GM23338 (cell line): ENCODE measurements at regions not wholly inside any gene's neighbourhood (a gene's known extent, or its start where the extent isn't known, plus 50 kb on each side); places are given as distances from the start of the nearest gene placed in this dataset.

Source experiments
- EZH2 ChIP-seq: fragments of 200-600 bp; sonication (generic); IDR thresholded peaks from one replicate; pipeline ENCODE4 v1.8.0; 2017; ENCODE audit warnings: antibody characterized with exemption, mild to moderate bottlenecking, low read depth; ENCODE audit not compliant: unreplicated experiment
- EZH2phosphoT487 ChIP-seq: fragments of 200-600 bp; sonication (generic); IDR thresholded peaks from one replicate; pipeline ENCODE4 v1.8.1; 2018; ENCODE audit warnings: antibody characterized with exemption; ENCODE audit not compliant: unreplicated experiment
- JUNB ChIP-seq: IDR thresholded peaks from one replicate; pipeline ENCODE4 v1.6.1; 2016; ENCODE audit warnings: antibody characterized with exemption; ENCODE audit not compliant: unreplicated experiment
- POLR2AphosphoS5 ChIP-seq: IDR thresholded peaks from 2 replicates; pipeline ENCODE4 v1.6.1; 2016; ENCODE audit warnings: antibody characterized with exemption, low read depth
- TF ChIP-seq, protein P1 (sequence below), 2 experiments: fragments of 200-600 bp in 1 of 2; sonication (generic) in 1 of 2; conservative IDR thresholded peaks; 2 replicates each; pipeline versions ENCODE4 v1.5.1 to v1.6.1; 2016 to 2017; ENCODE audit warnings: antibody characterized with exemption in 2 of 2, low read depth in 2 of 2, mild to moderate bottlenecking in 2 of 2, moderate library complexity in 1 of 2
- TF ChIP-seq, protein P2 (sequence below): IDR thresholded peaks from 2 replicates; pipeline ENCODE4 v1.6.1; 2016; ENCODE audit warnings: antibody characterized with exemption
- TF ChIP-seq, protein P3 (sequence below): fragments of 250-450 bp; sonication (Bioruptor Pico); IDR thresholded peaks from 2 replicates; pipeline ENCODE4 v1.5.0; 2020; ENCODE audit warnings: mild to moderate bottlenecking, moderate library complexity
- TF ChIP-seq, protein P4 (sequence below): IDR thresholded peaks from one replicate; pipeline ENCODE4 v1.6.1; 2018; ENCODE audit warnings: antibody characterized with exemption; ENCODE audit not compliant: unreplicated experiment

DNA sequence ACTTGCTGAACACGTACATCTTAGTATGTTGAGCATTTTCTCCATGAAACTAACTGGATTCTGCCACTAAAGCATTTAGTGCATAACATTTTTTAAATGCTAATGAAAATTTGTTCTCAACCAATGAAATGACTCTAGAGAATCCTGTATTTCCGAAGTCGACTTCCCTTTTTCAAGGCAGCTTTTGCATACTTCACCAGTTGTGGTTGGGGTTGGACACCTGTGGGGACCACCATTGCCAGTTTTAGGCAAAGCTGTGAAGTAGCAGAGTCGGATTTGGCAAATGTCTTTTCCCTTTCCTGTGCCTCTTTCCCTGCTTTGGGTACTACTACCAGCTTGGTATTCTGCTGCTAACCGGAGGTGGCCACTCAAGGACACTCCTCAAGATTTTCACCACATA, 349.2 kb downstream of the BCAT1 start:
- TF ChIP-seq EZH2 (no peak), POLR2AphosphoS5 (no peak), JUNB (no peak), EZH2phosphoT487 (no peak)
- TF ChIP-seq, protein P1, sequence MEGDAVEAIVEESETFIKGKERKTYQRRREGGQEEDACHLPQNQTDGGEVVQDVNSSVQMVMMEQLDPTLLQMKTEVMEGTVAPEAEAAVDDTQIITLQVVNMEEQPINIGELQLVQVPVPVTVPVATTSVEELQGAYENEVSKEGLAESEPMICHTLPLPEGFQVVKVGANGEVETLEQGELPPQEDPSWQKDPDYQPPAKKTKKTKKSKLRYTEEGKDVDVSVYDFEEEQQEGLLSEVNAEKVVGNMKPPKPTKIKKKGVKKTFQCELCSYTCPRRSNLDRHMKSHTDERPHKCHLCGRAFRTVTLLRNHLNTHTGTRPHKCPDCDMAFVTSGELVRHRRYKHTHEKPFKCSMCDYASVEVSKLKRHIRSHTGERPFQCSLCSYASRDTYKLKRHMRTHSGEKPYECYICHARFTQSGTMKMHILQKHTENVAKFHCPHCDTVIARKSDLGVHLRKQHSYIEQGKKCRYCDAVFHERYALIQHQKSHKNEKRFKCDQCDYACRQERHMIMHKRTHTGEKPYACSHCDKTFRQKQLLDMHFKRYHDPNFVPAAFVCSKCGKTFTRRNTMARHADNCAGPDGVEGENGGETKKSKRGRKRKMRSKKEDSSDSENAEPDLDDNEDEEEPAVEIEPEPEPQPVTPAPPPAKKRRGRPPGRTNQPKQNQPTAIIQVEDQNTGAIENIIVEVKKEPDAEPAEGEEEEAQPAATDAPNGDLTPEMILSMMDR (conservative IDR thresholded peaks at IDR 0.05; ENCODE audit: low read depth in 2 of 2) = no peak
- TF ChIP-seq, protein P2, sequence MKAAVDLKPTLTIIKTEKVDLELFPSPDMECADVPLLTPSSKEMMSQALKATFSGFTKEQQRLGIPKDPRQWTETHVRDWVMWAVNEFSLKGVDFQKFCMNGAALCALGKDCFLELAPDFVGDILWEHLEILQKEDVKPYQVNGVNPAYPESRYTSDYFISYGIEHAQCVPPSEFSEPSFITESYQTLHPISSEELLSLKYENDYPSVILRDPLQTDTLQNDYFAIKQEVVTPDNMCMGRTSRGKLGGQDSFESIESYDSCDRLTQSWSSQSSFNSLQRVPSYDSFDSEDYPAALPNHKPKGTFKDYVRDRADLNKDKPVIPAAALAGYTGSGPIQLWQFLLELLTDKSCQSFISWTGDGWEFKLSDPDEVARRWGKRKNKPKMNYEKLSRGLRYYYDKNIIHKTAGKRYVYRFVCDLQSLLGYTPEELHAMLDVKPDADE = no peak
- TF ChIP-seq, protein P3, sequence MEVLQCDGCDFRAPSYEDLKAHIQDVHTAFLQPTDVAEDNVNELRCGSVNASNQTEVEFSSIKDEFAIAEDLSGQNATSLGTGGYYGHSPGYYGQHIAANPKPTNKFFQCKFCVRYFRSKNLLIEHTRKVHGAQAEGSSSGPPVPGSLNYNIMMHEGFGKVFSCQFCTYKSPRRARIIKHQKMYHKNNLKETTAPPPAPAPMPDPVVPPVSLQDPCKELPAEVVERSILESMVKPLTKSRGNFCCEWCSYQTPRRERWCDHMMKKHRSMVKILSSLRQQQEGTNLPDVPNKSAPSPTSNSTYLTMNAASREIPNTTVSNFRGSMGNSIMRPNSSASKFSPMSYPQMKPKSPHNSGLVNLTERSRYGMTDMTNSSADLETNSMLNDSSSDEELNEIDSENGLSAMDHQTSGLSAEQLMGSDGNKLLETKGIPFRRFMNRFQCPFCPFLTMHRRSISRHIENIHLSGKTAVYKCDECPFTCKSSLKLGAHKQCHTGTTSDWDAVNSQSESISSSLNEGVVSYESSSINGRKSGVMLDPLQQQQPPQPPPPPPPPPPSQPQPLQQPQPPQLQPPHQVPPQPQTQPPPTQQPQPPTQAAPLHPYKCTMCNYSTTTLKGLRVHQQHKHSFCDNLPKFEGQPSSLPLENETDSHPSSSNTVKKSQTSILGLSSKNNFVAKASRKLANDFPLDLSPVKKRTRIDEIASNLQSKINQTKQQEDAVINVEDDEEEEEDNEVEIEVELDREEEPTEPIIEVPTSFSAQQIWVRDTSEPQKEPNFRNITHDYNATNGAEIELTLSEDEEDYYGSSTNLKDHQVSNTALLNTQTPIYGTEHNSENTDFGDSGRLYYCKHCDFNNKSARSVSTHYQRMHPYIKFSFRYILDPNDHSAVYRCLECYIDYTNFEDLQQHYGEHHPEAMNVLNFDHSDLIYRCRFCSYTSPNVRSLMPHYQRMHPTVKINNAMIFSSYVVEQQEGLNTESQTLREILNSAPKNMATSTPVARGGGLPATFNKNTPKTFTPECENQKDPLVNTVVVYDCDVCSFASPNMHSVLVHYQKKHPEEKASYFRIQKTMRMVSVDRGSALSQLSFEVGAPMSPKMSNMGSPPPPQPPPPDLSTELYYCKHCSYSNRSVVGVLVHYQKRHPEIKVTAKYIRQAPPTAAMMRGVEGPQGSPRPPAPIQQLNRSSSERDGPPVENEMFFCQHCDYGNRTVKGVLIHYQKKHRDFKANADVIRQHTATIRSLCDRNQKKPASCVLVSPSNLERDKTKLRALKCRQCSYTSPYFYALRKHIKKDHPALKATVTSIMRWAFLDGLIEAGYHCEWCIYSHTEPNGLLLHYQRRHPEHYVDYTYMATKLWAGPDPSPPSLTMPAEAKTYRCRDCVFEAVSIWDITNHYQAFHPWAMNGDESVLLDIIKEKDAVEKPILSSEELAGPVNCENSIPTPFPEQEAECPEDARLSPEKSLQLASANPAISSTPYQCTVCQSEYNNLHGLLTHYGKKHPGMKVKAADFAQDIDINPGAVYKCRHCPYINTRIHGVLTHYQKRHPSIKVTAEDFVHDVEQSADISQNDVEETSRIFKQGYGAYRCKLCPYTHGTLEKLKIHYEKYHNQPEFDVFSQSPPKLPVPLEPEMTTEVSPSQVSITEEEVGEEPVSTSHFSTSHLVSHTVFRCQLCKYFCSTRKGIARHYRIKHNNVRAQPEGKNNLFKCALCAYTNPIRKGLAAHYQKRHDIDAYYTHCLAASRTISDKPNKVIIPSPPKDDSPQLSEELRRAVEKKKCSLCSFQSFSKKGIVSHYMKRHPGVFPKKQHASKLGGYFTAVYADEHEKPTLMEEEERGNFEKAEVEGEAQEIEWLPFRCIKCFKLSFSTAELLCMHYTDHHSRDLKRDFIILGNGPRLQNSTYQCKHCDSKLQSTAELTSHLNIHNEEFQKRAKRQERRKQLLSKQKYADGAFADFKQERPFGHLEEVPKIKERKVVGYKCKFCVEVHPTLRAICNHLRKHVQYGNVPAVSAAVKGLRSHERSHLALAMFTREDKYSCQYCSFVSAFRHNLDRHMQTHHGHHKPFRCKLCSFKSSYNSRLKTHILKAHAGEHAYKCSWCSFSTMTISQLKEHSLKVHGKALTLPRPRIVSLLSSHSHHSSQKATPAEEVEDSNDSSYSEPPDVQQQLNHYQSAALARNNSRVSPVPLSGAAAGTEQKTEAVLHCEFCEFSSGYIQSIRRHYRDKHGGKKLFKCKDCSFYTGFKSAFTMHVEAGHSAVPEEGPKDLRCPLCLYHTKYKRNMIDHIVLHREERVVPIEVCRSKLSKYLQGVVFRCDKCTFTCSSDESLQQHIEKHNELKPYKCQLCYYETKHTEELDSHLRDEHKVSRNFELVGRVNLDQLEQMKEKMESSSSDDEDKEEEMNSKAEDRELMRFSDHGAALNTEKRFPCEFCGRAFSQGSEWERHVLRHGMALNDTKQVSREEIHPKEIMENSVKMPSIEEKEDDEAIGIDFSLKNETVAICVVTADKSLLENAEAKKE (CRISPR knock-in tag) = no peak
- TF ChIP-seq, protein P4, sequence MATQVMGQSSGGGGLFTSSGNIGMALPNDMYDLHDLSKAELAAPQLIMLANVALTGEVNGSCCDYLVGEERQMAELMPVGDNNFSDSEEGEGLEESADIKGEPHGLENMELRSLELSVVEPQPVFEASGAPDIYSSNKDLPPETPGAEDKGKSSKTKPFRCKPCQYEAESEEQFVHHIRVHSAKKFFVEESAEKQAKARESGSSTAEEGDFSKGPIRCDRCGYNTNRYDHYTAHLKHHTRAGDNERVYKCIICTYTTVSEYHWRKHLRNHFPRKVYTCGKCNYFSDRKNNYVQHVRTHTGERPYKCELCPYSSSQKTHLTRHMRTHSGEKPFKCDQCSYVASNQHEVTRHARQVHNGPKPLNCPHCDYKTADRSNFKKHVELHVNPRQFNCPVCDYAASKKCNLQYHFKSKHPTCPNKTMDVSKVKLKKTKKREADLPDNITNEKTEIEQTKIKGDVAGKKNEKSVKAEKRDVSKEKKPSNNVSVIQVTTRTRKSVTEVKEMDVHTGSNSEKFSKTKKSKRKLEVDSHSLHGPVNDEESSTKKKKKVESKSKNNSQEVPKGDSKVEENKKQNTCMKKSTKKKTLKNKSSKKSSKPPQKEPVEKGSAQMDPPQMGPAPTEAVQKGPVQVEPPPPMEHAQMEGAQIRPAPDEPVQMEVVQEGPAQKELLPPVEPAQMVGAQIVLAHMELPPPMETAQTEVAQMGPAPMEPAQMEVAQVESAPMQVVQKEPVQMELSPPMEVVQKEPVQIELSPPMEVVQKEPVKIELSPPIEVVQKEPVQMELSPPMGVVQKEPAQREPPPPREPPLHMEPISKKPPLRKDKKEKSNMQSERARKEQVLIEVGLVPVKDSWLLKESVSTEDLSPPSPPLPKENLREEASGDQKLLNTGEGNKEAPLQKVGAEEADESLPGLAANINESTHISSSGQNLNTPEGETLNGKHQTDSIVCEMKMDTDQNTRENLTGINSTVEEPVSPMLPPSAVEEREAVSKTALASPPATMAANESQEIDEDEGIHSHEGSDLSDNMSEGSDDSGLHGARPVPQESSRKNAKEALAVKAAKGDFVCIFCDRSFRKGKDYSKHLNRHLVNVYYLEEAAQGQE = no peak
